Sigmoid colon (tissue), 6 donors: ENCODE measurements at regions not wholly inside any gene's neighbourhood (a gene's known extent, or its start where the extent isn't known, plus 50 kb on each side); places are given as distances from the start of the nearest gene placed in this dataset.

Source experiments
- DNase-seq: peaks from one replicate; pipeline ENCODE4 v3.0.0-alpha.2; 2019
- H3K27ac ChIP-seq, 4 donors: fragments of 200-600 bp; sonication (generic); one replicate each; pipeline ENCODE4 v1.5.1; 2016 to 2019; ENCODE audit warnings: mild to moderate bottlenecking in 1 of 4
- H3K27me3 ChIP-seq, 3 donors: fragments of 200-600 bp; sonication (generic); one replicate each; pipeline ENCODE4 v1.5.1; 2019; ENCODE audit warnings: mild to moderate bottlenecking in 1 of 3
- H3K36me3 ChIP-seq, 4 donors: fragments of 200-600 bp; sonication (generic); one replicate each; pipeline ENCODE4 v1.5.1; 2016 to 2019
- H3K4me1 ChIP-seq, 4 donors: fragments of 200-600 bp; sonication (generic); one replicate each; pipeline ENCODE4 v1.5.1; 2017 to 2019
- H3K4me3 ChIP-seq, 4 donors: fragments of 200-600 bp; sonication (generic); one replicate each; pipeline ENCODE4 v1.5.1; 2017 to 2019; ENCODE audit warnings: mild to moderate bottlenecking in 2 of 4, moderate library complexity in 1 of 4
- H3K9me3 ChIP-seq, 4 donors: fragments of 200-600 bp in 3 of 4; sonication (generic) in 3 of 4; one replicate each; pipeline versions ENCODE4 v1.5.1 to v1.6.1; 2013 to 2019
- CTCF ChIP-seq, 4 experiments: fragments of 450-650 bp in 3 of 4; fragments of 200-600 bp in 1 of 4; IDR thresholded peaks; one replicate each; pipeline ENCODE4 v1.5.1; 2016 to 2019; ENCODE audit warnings: antibody characterized with exemption in 4 of 4, mild to moderate bottlenecking in 3 of 4, moderate library complexity in 2 of 4
- EP300 ChIP-seq, 4 donors: sonication (generic); formaldehyde crosslinking; IDR thresholded peaks; one replicate each; pipeline ENCODE4 v1.6.1; 2017; ENCODE audit warnings: antibody characterized with exemption in 4 of 4
- POLR2A ChIP-seq, 2 donors: fragments of 450-650 bp; IDR thresholded peaks; one replicate each; pipeline ENCODE4 v1.6.1; 2016; ENCODE audit warnings: antibody characterized with exemption in 2 of 2, mild to moderate bottlenecking in 2 of 2, moderate library complexity in 2 of 2
- POLR2AphosphoS5 ChIP-seq, 4 donors: sonication (generic); formaldehyde crosslinking; IDR thresholded peaks; one replicate each; pipeline ENCODE4 v1.6.1; 2017; ENCODE audit warnings: antibody characterized with exemption in 4 of 4
- WGBS, 2 donors: extraction: QIAGEN DNeasy Blood & Tissue Kit; methylation state at CpG; one replicate each; pipeline ENCODE4 v1.1.7; 2013; 5-methylcytosine and 5-hydroxymethylcytosine counted together
- intact Hi-C: fragments of 100-400 bp; cut with DNase I; formaldehyde crosslinking; loops from one replicate; pipeline ENCODE4 v1.15.1; 2023
- donor health status: healthy with polysubstance abuse.
- donor health status: healthy.

GRCh38 chr7:15906436-15906835 lies 220.0 kb upstream of the MEOX2 start:
- TF ChIP-seq POLR2AphosphoS5 (IDR thresholded peaks at IDR 0.05) = no peak
- TF ChIP-seq EP300 (IDR thresholded peaks at IDR 0.05) = no peak
- no peak for DNase-seq

GRCh38 chr7:15905251-15906040 lies 219.0 kb upstream of the MEOX2 start:
- intact Hi-C loops = no loop called here
- Histone ChIP-seq H3K27ac (peak overlapping the region in 3 of 4 donors; percentile 62 to 68 (median 63)), H3K4me1 (peaks cover 0 to 37% (median 23%) of the 10 kb centered on the region in 4 donors), H3K9me3 (no peaks in the 10 kb centered on the region), H3K36me3 (no peaks in the 10 kb centered on the region), H3K4me3 (no peak overlapping the region), H3K27me3 (no peaks in the 10 kb centered on the region)
- WGBS, 2 donors = 28 to 64% methylated on average over 8 of the region's 8 CpGs
- no peak for TF ChIP-seq POLR2A (IDR thresholded peaks at IDR 0.05)
- no peak for TF ChIP-seq CTCF (IDR thresholded peaks at IDR 0.05)
- TF ChIP-seq POLR2AphosphoS5 (IDR thresholded peaks at IDR 0.05) = peak in 3 of 4 donors; percentile 67 to 82 (median 67)
- peak in 1 of 4 donors; percentile 51 for TF ChIP-seq EP300 (IDR thresholded peaks at IDR 0.05)
- no peak for DNase-seq

More at GRCh38 chr7:15906436-15906835, 220.0 kb upstream of the MEOX2 start:
- Histone ChIP-seq H3K9me3 (no peaks in the 10 kb centered on the region), H3K27me3 (no peaks in the 10 kb centered on the region), H3K4me3 (no peak overlapping the region), H3K4me1 (peaks cover 0 to 37% (median 23%) of the 10 kb centered on the region in 4 donors), H3K36me3 (no peaks in the 10 kb centered on the region), H3K27ac (peak overlapping the region in 3 of 4 donors; percentile 62 to 68 (median 63))
- intact Hi-C loops = no loop called here
- 86 to 90% methylated on average over 1 of the region's 1 CpG for WGBS, 2 donors

- intact Hi-C loops = no loop called here
- TF ChIP-seq POLR2AphosphoS5 (IDR thresholded peaks at IDR 0.05) (no peak), CTCF (IDR thresholded peaks at IDR 0.05) (no peak), EP300 (IDR thresholded peaks at IDR 0.05) (no peak), POLR2A (IDR thresholded peaks at IDR 0.05) (no peak)
Observed at GRCh38 chr7:15891151-15891881, 204.8 kb upstream of the MEOX2 start.

GRCh38 chr7:15889507-15889906 lies 203.0 kb upstream of the MEOX2 start:
- no peaks in the 10 kb centered on the region for H3K9me3 ChIP-seq
- no peaks in the 10 kb centered on the region for H3K27me3 ChIP-seq
- TF ChIP-seq CTCF (IDR thresholded peaks at IDR 0.05) (peak in 2 of 4 experiments; percentile 9 to 16), POLR2AphosphoS5 (IDR thresholded peaks at IDR 0.05) (no peak)
- H3K4me1 ChIP-seq = peaks cover 0 to 26% (median 12%) of the 10 kb centered on the region in 4 donors
- no peak overlapping the region for H3K27ac ChIP-seq
- intact Hi-C loops = no loop called here
- H3K36me3 ChIP-seq = no peaks in the 10 kb centered on the region
- H3K4me3 ChIP-seq = no peak overlapping the region
- WGBS, 2 donors = 51 to 85% methylated on average over 3 of the region's 3 CpGs
- DNase-seq = no peak

More at GRCh38 chr7:15891151-15891881, 204.8 kb upstream of the MEOX2 start:
- Histone ChIP-seq H3K9me3 (no peaks in the 10 kb centered on the region), H3K36me3 (no peaks in the 10 kb centered on the region), H3K27ac (no peak overlapping the region), H3K4me1 (peaks cover 0 to 21% (median 12%) of the 10 kb centered on the region in 4 donors), H3K4me3 (no peak overlapping the region), H3K27me3 (no peaks in the 10 kb centered on the region)
- DNase-seq = no peak

GRCh38 chr7:15888090-15888489 lies 201.6 kb upstream of the MEOX2 start:
- Histone ChIP-seq H3K9me3 (no peaks in the 10 kb centered on the region), H3K27ac (no peak overlapping the region), H3K27me3 (no peaks in the 10 kb centered on the region), H3K4me3 (no peak overlapping the region), H3K4me1 (peaks cover 0 to 26% (median 12%) of the 10 kb centered on the region in 4 donors), H3K36me3 (no peaks in the 10 kb centered on the region)
- WGBS, 2 donors = 84 to 85% methylated on average over 1 of the region's 1 CpG
- no peak for DNase-seq
- TF ChIP-seq EP300 (IDR thresholded peaks at IDR 0.05) (no peak), POLR2AphosphoS5 (IDR thresholded peaks at IDR 0.05) (no peak), POLR2A (IDR thresholded peaks at IDR 0.05) (no peak), CTCF (IDR thresholded peaks at IDR 0.05) (no peak)
- intact Hi-C loops = no loop called here
